ENCODE measurements at regions not wholly inside any gene's neighbourhood (a gene's known extent, or its start where the extent isn't known, plus 50 kb on each side); places are given as distances from the start of the nearest gene placed in this dataset.
A peak's percentile ranks its signal among the peaks of the same experiment; 100 is the strongest.

DNA sequence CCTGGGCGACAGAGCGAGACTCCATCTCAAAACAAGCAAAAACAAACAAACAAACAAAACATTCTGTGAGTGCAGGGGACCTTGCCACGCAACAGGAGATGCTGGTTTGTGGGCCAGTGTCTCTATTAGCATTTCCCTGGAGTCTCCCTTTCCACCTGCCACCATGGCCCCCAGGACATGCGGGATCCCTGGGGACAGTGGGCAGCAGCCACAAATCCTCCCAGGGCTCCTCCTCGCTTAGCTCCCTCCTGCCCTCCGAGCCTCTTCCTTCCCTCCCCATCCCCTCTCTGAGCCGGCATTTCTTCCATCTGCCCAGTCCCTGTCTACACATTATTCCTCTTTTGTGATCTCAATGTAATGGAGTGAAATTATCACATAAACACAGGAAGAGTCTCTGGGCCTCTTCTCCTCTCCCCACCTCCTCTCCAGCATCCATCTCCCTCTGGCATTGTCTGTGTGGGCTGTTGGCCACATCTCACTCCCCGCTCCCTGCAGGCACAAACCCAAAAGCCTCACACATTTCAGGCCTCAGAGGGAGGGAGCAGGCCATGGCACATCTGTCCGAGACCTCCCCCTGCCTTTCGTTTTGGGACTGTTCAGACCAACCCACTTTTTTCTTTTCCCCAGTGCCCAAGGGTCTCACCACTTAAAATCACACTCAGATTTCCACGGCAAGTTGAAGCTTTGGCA lies 144.3 kb downstream of the MIS18A start:
- DNase-seq (ENCODE audit: low spot score) = no peak

DNA sequence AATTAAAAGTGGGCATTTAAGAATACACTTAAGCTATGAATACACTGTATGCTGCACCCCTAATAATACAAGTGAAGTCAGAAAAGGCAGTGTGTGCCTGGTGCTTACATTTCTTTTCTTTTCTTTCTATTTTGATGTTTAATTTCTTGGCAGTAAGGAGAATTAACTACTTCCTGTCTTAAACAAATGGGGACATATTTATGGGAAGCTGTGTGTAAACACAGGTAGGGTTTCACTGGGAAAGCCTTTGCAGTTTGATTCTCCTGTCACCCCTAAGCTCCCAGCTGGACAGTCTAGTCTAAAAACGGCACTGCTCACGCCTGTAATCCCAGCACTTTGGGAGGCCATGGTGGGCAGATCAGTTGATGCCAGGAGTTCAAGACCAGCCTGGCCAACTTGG lies 146.0 kb downstream of the MIS18A start:
- DNase-seq (ENCODE audit: low spot score) = no peak

DNA sequence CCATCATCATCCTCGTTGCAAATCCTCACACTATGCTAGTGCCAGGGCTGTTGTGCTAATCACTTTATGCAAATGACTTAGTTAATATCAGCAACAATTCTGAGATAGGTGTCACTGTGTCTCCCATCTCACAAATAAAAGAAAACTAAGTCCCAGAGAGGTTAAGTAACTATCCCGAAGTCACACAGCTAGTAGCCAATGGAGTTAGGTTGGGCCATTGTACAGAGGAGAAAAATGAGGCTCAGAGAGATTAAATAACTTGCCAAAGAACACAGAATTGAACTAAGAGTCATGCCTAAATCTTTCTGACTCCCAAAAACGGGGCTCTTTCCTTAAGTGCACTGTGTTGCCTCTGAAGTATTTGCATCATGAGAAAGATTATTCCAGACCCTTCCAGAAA lies 146.4 kb downstream of the MIS18A start:
- no peak for DNase-seq (ENCODE audit: low spot score)

DNA sequence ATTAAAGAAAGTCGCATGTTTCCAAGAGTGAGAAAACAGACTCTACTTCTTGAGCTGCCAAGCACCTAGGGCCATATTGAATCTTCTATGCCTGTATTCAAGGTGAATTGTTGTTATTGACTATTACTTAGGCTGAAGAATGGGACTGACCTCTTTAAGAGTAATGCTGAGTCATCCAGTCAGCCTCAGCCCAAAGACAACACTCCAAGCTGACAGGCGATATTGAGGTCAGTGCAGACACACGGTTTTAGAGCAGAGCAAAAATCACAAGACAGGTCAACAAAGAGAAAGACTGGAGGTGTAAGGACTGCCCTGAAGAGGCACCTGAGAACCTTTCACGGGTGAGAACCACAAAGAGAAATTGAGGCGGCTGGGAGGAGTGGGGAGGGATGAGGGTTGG lies 146.9 kb downstream of the MIS18A start:
- DNase-seq (ENCODE audit: low spot score) = no peak

DNA sequence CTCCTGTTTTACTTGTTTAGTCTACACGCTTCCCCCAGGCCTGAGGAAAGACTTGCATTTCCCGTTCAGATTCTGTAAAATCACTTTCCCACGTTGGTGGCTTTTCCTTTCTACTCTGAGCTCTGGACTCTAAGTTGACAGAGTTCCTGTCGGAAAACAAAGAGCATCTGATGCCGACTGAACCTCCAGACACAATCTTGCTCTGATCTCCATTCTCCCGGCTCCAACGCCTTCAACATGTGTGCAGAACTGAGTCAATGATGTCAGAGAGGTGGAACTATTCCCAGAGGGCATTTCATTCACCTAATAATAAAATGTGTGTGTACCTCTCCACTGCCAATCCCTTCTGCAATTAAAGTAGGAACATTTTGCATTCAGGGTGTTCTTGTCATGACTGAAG lies 147.7 kb downstream of the MIS18A start:
- no peak for DNase-seq (ENCODE audit: low spot score)

DNA sequence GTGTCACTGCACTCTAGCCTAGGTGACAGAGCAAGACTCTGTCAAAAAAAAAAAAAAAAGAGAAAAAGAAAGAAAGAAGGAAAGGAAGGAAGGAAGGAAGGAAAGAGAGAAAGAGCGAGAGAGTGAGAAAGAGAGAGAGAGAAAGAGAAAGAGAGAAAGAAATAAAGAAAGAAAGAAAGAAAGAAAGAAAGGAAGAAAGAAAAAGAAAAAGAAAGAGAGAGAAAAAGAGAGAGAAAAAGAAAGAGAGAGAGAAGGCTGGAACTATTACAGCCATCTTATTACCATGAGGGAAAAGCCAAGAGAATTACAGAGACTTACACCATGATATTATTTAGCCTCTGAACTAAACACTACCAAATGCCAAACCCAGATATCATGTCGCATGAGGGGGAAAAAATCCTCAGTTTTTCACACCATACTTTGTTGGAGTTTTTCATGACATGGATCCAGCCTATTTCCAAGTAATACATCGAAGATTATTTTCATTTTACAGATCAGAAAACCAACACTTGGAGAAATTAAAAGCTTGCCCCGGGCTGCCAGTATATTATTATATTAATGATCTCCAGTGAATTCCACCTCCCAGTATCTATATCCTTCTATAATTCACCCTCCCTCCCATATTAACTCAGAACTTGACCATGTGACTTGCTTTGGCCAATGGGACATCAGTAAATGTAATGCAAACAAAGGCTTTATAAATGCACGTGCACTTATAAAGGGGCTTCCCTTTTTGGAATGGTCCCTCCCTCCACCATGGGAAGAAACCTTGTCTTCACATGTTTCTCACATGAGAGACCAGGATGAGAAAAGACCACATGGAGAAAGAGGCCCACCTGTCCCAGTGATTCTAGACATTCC lies 148.6 kb downstream of the MIS18A start:
- no peak for DNase-seq (ENCODE audit: low spot score)

DNA sequence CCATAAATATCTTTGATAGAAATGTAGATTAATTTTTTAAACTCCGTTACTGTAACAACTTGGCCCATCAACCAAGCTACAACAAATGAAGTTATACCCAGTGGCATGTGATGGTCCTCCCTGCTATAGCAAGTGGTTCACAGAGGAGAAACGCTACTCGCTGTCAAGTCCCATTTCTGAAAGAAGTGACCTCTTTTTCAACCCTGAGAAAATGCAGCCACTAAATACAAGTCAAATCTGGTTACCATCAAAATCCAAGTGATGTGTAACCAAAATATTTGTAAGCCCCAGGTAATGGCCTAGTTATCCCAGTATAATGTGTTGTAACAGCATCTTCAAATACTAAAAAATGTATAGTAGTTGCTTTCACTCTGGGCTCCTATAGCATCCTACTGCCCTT lies 151.8 kb downstream of the MIS18A start:
- no peak for DNase-seq (ENCODE audit: low spot score)

DNA sequence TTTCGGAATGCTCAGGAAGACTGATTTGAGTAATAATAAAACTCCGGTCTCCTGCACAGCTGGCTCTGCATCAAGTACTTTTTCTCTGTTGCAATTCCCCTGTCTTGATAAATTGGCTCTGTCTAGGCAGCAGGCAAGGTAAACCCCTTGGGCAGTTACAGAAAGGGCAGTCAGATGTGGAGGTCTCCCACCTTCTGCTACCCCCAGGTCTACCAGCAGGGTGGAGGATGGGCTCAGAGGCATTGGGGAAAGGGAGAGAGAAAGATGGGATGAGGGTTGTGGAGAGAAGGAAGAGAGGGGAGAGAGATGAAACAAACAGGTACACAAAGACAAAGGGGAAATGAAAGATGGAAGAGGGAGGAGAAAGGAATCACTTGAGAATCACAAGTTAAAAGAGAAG lies 156.8 kb downstream of the MIS18A start:
- DNase-seq (ENCODE audit: low spot score) = no peak

DNA sequence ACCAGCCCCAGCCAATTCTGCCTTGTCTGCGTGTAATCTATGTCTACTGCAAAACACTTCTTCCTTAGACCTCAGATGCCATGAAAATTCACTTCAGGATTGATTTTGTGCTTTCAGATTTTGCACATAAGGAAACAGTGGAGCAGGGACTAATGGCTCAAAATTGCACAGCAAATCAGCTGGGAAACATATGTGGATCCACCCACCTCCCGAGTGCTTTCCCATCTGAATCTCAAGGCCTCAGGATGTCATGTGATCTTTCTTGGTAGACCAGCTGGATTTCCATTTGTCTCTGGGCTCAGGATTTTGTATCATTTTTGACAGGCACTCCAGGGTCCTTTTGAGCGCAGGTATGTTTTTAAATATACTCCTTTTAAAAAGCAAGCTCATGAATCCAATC lies 158.6 kb downstream of the MIS18A start:
- DNase-seq (ENCODE audit: low spot score) = no peak

DNA sequence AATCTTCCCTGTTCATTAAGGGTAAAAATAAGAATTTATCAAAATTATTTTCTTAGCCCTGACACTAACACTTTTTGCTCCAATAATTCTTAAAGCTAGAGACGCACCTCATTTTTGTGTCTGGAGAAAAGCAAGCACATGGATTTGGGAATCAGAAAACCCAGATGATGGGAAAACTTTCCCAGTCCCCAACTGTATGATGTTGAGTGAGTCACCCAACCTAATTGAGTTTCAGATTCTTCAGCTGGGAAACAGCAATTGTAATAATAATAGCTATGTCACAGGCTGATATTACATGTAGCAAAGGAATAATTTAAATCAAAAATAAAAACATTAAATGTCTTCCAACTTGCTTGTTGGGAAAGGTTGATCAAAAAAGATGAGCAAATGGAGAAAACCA lies 159.0 kb downstream of the MIS18A start:
- no peak for DNase-seq (ENCODE audit: low spot score)

DNA sequence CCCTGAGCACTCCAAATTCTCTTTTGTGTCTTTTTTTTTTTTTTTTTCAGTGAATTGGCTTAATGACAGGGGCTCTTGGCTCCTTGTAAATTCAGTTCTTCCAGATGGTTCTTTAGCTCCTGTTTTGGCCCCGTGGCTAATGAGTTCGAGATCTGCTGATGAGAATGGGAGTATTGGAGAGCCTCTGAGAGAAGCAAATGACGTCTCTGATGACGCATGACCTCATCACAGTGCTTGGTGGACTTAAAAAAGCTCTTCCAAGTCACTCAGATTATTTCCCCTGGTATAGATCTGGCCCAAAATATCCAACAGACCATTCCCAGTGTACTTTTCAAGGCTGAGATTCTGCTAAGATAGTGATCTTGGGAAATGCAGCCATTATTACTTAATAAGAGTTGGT lies 159.5 kb downstream of the MIS18A start:
- DNase-seq (ENCODE audit: low spot score) = no peak

DNA sequence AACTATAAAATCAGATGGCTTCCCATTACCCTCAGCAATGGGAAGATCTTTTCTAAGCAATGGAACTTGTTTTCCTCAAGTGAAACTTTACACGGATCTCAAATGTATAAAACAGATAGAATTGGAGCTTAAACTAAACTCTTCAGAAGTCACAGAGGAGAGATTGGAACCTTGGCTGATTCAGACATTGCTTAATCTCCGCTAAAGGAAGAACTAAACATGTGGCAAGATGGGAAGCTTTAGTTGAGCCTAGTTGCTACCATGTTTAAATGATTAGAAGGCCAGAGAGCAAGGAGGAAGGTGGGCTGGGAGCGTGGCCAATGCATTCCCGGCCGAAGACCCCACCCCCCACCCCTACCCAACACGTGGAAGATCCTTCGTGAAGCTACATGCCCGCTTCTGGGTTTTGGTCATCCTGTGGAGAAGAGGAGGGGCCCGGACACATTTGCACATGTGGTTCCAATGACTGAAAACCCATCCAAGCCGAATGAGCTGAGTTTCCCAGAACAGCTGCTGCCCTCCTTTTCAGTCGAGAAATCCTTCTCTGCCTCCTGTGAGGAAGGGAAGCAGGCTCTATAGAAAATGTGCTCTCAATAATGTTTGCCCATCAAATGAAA lies 164.3 kb downstream of the MIS18A start:
- no peak for DNase-seq (ENCODE audit: low spot score)

DNA sequence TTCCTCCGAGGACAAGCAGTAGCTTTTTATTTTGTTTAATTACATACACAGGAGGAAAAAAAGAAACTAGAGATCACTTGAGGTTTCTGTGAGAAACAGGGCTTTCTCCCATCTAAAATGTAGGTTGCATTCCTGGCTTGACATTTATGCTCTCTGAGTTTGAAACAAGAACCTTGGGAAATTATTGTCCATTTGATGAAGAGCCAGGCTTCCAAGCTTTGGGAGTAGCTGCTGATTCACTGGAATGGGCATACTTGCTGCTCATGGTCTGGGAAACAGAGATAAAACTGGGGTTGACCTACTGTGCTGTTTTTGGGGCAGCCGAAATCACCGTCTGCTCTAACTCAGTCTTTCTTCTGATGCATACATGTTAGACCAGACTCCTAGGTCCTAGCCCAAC lies 165.4 kb downstream of the MIS18A start:
- no peak for DNase-seq (ENCODE audit: low spot score)

DNA sequence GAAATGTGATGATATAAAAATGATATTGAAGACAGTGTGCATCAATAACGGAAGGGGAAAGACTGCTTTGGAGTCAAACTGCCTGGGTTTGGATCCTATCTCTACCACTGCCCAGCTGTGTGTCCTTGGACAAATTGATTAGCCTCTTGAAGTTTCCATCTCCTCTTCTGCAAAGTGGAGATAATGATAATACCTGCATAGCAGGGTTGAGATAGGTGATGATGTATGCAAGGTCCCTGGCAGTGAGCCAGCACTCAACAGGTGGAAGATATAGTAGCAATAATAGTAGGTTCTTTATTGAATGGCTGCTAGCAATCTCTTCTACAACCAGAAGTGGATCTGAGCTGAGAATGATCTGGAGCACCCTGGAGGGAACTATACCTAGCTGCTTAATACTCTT lies 166.7 kb downstream of the MIS18A start:
- DNase-seq (ENCODE audit: low spot score) = no peak

DNA sequence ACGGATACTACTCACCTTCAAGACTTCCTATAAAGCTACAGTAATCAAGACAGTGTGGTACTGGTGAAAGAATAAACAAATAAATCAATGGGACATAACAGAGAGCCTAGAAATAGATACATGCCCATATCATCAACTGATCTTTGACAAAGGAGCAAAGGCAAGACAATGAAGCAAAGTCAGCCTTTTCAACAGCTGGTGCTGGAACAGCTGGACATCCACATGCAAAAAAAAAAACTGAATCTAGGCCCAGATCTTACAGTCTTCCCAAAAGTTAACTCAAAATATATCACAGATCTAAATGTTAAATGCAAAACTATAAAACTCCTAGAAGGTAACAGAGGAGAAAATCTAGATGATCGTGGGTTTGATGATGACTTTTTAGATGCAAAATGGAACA lies 170.3 kb downstream of the MIS18A start:
- DNase-seq (ENCODE audit: low spot score) = no peak

DNA sequence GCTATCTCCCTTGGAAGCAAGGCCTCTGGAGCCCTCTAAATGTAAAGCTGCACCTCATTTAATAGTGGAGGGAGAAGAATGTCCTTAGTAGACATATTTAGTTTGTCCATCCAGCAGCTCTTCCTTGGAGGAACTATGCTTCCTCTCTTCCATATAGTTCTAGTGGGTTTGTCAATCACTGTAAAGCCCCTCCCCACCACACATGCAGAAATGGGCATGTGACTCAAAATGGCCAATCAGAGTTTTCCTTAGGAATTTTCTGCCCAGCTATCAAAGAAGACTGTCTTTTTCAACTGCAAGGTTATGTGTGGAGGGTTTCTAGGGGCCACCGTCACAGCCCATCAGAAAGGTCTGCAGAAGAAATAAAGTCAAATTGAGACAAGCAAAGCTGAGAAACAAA lies 175.5 kb downstream of the MIS18A start:
- no peak for DNase-seq (ENCODE audit: low spot score)

DNA sequence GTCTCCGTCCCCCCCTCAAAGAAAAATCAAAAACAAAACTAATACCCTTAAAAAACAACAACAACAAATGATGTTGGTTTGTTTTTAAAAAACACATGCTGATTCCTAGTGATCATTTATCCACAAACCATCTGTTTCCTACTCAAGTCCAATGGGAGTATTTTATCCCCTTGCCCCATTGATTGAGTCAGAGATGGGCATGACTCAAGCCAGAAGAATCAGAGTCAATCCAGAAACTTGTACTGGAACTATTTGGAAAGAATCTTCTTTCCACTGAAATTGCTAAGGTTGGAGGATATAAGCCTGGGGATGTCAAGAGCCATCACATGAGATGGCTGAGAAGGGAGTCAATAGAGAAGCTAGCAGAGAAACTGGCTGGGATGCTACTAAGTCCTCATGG lies 176.4 kb downstream of the MIS18A start:
- DNase-seq (ENCODE audit: low spot score) = no peak

DNA sequence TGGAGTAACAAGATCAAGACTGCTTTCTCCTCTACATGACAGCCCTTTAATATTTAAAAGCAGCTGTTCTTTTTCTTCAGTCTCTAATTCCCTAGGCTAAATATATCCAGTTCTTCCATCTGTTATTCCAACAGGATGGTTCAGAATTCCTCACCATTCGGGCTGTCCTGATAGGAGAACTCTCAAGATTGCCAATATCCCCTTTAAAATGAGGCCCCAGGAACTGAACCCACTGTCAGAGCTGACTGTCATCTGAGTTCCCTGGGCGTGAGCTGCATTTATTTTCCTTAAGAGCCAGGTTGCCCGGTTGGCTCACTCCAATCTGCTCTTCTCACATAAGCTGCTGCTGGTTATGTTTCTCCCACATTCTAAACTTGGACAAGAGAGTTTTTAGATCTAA lies 177.6 kb downstream of the MIS18A start:
- no peak for DNase-seq (ENCODE audit: low spot score)

DNA sequence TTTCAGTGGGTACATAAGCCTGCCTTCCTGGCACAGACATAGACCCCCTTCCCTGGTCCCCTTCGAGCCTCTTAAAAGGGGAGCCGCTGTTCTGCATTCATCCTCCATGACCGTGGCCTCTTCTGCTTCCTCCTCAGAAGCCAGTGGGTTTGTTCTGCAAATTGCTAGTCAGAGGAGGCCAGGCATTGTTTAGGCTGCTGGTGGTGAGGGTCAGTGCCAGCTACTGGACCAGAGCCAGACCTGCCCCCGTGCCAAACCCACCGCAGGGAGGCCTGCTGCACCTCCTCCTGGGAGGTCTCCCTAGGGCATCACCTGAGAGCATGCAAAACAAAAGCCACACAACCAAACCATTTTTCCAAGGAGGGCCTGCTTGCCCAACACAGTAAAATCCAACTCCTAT lies 178.4 kb downstream of the MIS18A start:
- DNase-seq (ENCODE audit: low spot score) = no peak

DNA sequence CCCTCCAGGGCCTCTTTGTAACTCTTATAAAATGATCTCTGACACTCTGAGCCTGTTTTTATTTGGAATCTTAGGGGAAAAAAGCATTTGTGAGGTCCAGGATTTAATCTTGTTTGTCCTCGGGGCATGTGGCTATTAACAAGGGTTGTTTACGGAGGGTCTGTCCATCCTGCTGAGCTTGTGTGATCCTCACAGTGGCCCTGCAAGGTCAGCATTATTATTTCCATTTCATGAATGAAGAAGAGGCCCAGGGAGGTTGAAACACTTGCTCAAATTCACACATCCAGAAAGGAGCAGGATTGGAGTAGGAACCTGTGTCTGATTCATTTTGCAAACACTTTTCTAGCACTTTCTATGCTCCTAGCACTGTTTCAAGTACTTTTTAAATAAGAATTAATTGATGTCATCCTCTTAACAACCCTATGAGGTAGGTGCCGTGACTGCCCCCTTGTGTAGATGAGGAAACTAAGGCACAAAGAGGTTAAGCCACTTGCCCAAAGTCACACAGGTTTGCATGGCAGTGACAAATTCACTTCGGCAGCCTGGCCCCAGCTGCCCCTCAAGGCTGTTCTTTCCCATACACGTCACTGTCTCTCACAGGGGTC lies 178.9 kb downstream of the MIS18A start:
- peak; percentile 45 for DNase-seq (ENCODE audit: low spot score)

DNA sequence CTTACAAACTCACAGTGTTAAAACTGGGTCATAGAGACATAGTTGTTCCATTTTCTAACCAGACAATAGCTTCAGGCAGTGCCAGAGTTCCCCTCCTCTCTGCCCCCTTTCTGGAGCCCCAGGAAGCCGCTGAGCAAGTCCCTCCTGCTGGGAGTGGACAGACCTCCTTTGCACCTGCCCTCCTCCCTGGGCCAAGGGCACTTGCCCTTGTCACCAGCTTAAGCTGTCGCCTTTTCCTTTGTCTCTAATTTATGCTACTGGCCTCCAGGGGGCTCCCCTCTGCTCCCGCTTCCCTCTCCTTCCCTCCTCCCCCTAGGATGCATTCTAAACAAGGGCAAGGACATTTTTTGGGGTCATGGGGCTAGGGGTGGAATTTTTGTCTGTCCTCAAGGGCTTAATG lies 182.4 kb downstream of the MIS18A start:
- DNase-seq (ENCODE audit: low spot score) = peak; percentile 26

DNA sequence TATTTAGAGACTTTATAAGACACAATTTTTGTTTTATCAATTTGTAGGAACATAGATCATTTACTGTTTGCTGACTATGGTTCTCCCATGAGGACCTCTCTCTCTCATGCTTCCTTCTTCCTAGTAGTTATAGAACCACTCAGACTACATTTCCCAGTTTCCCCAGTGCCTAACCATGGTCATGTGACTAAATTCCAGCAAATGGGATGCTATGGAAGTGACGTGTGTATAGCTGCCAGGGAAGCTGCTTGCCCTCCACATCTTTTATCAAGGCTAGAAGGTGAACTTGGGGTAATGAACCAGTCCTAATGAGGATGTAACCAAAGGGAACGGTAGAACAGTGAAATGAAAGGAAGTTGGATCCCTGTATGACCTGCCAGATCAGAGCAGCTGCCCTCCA lies 184.0 kb downstream of the MIS18A start:
- no peak for DNase-seq (ENCODE audit: low spot score)

Measured in NAMALWA (cell line).